Gastrocnemius medialis (tissue), 4 donors: ENCODE measurements at regions not wholly inside any gene's neighbourhood (a gene's known extent, or its start where the extent isn't known, plus 50 kb on each side); places are given as distances from the start of the nearest gene placed in this dataset.

Experiments
- POLR2A ChIP-seq, 2 donors: fragments of 450-650 bp; IDR thresholded peaks; one replicate each; pipeline ENCODE4 v1.6.1; 2017; ENCODE audit warnings: antibody characterized with exemption in 2 of 2, mild to moderate bottlenecking in 2 of 2, moderate library complexity in 2 of 2
- TF ChIP-seq, protein P1 (sequence below), 5 experiments: fragments of 450-650 bp in 3 of 5; fragments of 200-600 bp in 2 of 5; sonication (generic) in 2 of 5; IDR thresholded peaks in 4 of 5; conservative IDR thresholded peaks in 1 of 5; 1 replicate in 4 of 5; 2 replicates in 1 of 5; pipeline ENCODE4 v1.5.1; 2016 to 2019; ENCODE audit warnings: antibody characterized with exemption in 5 of 5, mild to moderate bottlenecking in 3 of 5, moderate library complexity in 3 of 5

DNA sequence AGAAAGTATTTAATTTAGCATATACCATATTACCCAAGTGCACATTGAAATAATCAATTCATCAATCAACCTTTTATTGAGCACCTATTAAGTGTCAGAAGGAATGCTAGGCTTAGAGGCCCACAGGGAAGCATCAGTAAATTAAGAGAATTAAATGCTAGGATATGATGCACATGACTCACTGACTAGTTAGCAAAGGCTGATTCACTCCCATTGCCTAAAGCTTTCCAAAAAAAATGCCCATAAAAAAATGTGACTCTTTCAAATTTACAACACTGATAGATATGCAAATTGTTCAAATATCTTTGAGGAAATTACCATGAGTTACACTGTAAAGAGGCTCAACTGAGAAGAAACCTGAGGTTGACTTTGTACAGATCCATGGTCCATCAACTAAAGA is 883.3 kb downstream of the CDH11 start:
- TF ChIP-seq, protein P1, sequence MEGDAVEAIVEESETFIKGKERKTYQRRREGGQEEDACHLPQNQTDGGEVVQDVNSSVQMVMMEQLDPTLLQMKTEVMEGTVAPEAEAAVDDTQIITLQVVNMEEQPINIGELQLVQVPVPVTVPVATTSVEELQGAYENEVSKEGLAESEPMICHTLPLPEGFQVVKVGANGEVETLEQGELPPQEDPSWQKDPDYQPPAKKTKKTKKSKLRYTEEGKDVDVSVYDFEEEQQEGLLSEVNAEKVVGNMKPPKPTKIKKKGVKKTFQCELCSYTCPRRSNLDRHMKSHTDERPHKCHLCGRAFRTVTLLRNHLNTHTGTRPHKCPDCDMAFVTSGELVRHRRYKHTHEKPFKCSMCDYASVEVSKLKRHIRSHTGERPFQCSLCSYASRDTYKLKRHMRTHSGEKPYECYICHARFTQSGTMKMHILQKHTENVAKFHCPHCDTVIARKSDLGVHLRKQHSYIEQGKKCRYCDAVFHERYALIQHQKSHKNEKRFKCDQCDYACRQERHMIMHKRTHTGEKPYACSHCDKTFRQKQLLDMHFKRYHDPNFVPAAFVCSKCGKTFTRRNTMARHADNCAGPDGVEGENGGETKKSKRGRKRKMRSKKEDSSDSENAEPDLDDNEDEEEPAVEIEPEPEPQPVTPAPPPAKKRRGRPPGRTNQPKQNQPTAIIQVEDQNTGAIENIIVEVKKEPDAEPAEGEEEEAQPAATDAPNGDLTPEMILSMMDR (IDR thresholded peaks at IDR 0.05 in 4 of 5, conservative IDR thresholded peaks at IDR 0.05 in 1 of 5) = no peak
- TF ChIP-seq POLR2A (IDR thresholded peaks at IDR 0.05) = no peak
